ENCODE measurements at regions not wholly inside any gene's neighbourhood (a gene's known extent, or its start where the extent isn't known, plus 50 kb on each side); places are given as distances from the start of the nearest gene placed in this dataset.

GRCh38 chr15:66996094-66996493, 69.3 kb upstream of the SMAD3 start:
- no peak overlapping the region for H3K4me2 ChIP-seq (ENCODE audit: insufficient read depth in 1 of 2, low read depth in 2 of 2, low read length in 2 of 2)
- H3K27me3 ChIP-seq (replicated peaks in 1 of 4; ENCODE audit: control insufficient read depth in 3 of 4, extremely low read depth in 1 of 4, insufficient read depth in 3 of 4, low read length in 3 of 4), result no peaks in the 10 kb centered on the region; a peak in 1 of 7 replicates
- no peak overlapping the region for H2BK15ac ChIP-seq (ENCODE audit: low read length)
- no peak overlapping the region for H3K56ac ChIP-seq (replicated peaks; ENCODE audit: insufficient read length, low read depth, low read length)
- H3K4me3 ChIP-seq (ENCODE audit: extremely low read depth in 1 of 4, insufficient read depth in 2 of 4, low read depth in 3 of 4, low read length in 4 of 4), result no peak overlapping the region
- H2AFZ ChIP-seq (ENCODE audit: low read length), result no peak overlapping the region
- H3K4ac ChIP-seq (replicated peaks; ENCODE audit: insufficient read length, low read depth, low read length), result no peak overlapping the region
- H4K5ac ChIP-seq (ENCODE audit: insufficient read length, low read depth, low read length), result no peak overlapping the region
- H2BK120ac ChIP-seq (replicated peaks; ENCODE audit: low read depth, low read length), result no peak overlapping the region
- H2AK5ac ChIP-seq (ENCODE audit: low read depth, low read length), result no peak overlapping the region
- TF ChIP-seq BCL11A (IDR thresholded peaks at IDR 0.05; ENCODE audit: low read depth in 2 of 2, low read length in 2 of 2) (no peak), E2F6 (IDR thresholded peaks at IDR 0.05) (no peak), TAF1 (IDR thresholded peaks at IDR 0.05; ENCODE audit: low read depth, low read length) (no peak)
- H3K18ac ChIP-seq (ENCODE audit: extremely low read depth, low read length), result no peak overlapping the region
- no peak overlapping the region for H3K14ac ChIP-seq (ENCODE audit: insufficient read length)
- ChIA-PET CTCF (ENCODE audit: partially characterized antibody) (interaction anchor here (0.9 to 1.5 kb wide), 5 partner anchors 8 to 50 kb away, joined by 3 to 5 read pairs (median 3); no protein-coding TSS in a partner anchor), POLR2A (ENCODE audit: partially characterized antibody) (interaction anchor here (0.9 to 1.0 kb wide), 3 partner anchors 12 to 34 kb away, joined by 3 to 4 read pairs (median 3); no protein-coding TSS in a partner anchor)
- DNase-seq (ENCODE audit: low read depth in 1 of 2, low spot score in 2 of 2), result no peak
- H4K20me1 ChIP-seq (replicated peaks in 1 of 2; ENCODE audit: control insufficient read depth in 1 of 2, insufficient read depth in 2 of 2, low read length in 2 of 2), result no peaks in the 10 kb centered on the region
- no peaks in the 10 kb centered on the region for H3K23me2 ChIP-seq (ENCODE audit: low read depth, low read length)
- H3K4me1 ChIP-seq (replicated peaks in 1 of 4; ENCODE audit: control insufficient read depth in 3 of 4, insufficient read depth in 4 of 4, low read length in 3 of 4), result no peaks in the 10 kb centered on the region
- H3K9me3 ChIP-seq (ENCODE audit: insufficient read depth in 2 of 2, low read depth in 1 of 2, low read length in 1 of 2), result no peaks in the 10 kb centered on the region
- H2BK5ac ChIP-seq (ENCODE audit: low read depth, low read length), result no peak overlapping the region
- no peaks in the 10 kb centered on the region for H3K36me3 ChIP-seq (ENCODE audit: control insufficient read depth in 2 of 4, insufficient read depth in 4 of 4, low read length in 3 of 4)
- no peak overlapping the region for H2BK20ac ChIP-seq (ENCODE audit: low read length)
- no peak overlapping the region for H3K9ac ChIP-seq (replicated peaks in 1 of 4; ENCODE audit: extremely low read depth in 1 of 4, low read depth in 3 of 4, low read length in 3 of 4)
- H3K27ac ChIP-seq (ENCODE audit: low read depth, low read length), result no peak overlapping the region
- no peaks in the 10 kb centered on the region for H3K79me1 ChIP-seq (ENCODE audit: low read depth, low read length)
- no peak overlapping the region for H3K23ac ChIP-seq (ENCODE audit: insufficient read length)
- no peak for FAIRE-seq
- H4K91ac ChIP-seq (replicated peaks; ENCODE audit: insufficient read length, low read length), result no peak overlapping the region
- no peak overlapping the region for H2BK12ac ChIP-seq (ENCODE audit: low read depth, low read length)
- H3K79me2 ChIP-seq (ENCODE audit: control insufficient read depth in 1 of 2, insufficient read depth in 2 of 2, low read length in 2 of 2), result no peaks in the 10 kb centered on the region
- 88% methylated on average over 2 of the region's 2 CpGs; no CpG with 5 or more reads in 1 of the 2 experiments for WGBS, 2 experiments (ENCODE audit: extremely low coverage in 1 of 2, insufficient coverage in 1 of 2, insufficient read length in 1 of 2, insufficient replicate concordance in 2 of 2, low coverage in 1 of 2, low lambda C conversion rate in 2 of 2, missing lambda C conversion rate in 1 of 2)
- H4K8ac ChIP-seq (ENCODE audit: extremely low read depth, insufficient read depth, low read length), result no peak overlapping the region
